Activated CD4-positive, alpha-beta T cell treated with anti-CD3 and anti-CD28 coated beads, Interleukin-10, Interleukin-2, amounts not matched to agents 100 ng/mL and 50 ng/mL, durations not matched to agents 16 hours and 8 hours (primary cell): ENCODE measurements at regions not wholly inside any gene's neighbourhood (a gene's known extent, or its start where the extent isn't known, plus 50 kb on each side); places are given as distances from the start of the nearest gene placed in this dataset.

Experiments
- DNase-seq: peaks from one replicate; pipeline ENCODE4 v3.0.0-alpha.2; 2020

GRCh38 chr11:129291546-129291945, 84.1 kb upstream of the BARX2 start:
- DNase-seq = no peak

- DNase-seq = no peak
Measured at GRCh38 chr11:129290966-129291365, 84.7 kb upstream of the BARX2 start.

- DNase-seq = no peak
Measured at GRCh38 chr11:129289350-129290040, 86.2 kb upstream of the BARX2 start.

GRCh38 chr11:129287920-129288319, 87.7 kb upstream of the BARX2 start:
- no peak for DNase-seq

GRCh38 chr11:129286813-129287212, 88.8 kb upstream of the BARX2 start:
- no peak for DNase-seq

- DNase-seq = no peak
Measured at GRCh38 chr11:129285402-129285786, 90.3 kb upstream of the BARX2 start.

GRCh38 chr11:129283141-129283540, 91.0 kb upstream of the ARHGAP32 start:
- no peak for DNase-seq

GRCh38 chr11:129282634-129283033, 90.5 kb upstream of the ARHGAP32 start:
- no peak for DNase-seq

- no peak for DNase-seq
Measured at GRCh38 chr11:129281471-129282415, 89.6 kb upstream of the ARHGAP32 start.

GRCh38 chr11:129280027-129280811, 88.1 kb upstream of the ARHGAP32 start:
- DNase-seq = peak; percentile 51

GRCh38 chr11:129279326-129280026, 87.4 kb upstream of the ARHGAP32 start:
- peak; percentile 74 for DNase-seq

GRCh38 chr11:129278586-129279319, 86.6 kb upstream of the ARHGAP32 start:
- DNase-seq = no peak

GRCh38 chr11:129277198-129277843, 85.2 kb upstream of the ARHGAP32 start:
- DNase-seq = no peak

- DNase-seq = no peak
Measured at GRCh38 chr11:129275828-129276227, 83.7 kb upstream of the ARHGAP32 start.

- DNase-seq = no peak
Measured at GRCh38 chr11:129273944-129274711, 82.0 kb upstream of the ARHGAP32 start.

- no peak for DNase-seq
Measured at GRCh38 chr11:129273322-129273721, 81.2 kb upstream of the ARHGAP32 start.

- no peak for DNase-seq
Measured at GRCh38 chr11:129271030-129271429, 78.9 kb upstream of the ARHGAP32 start.

- no peak for DNase-seq
Measured at GRCh38 chr11:129270446-129270845, 78.3 kb upstream of the ARHGAP32 start.

- DNase-seq = no peak
Measured at GRCh38 chr11:129268371-129268770, 76.2 kb upstream of the ARHGAP32 start.

- DNase-seq = no peak
Measured at GRCh38 chr11:129267716-129268115, 75.6 kb upstream of the ARHGAP32 start.

- no peak for DNase-seq
Measured at GRCh38 chr11:129266536-129266935, 74.4 kb upstream of the ARHGAP32 start.
